Heart left ventricle (tissue), 16 donors: ENCODE measurements at regions not wholly inside any gene's neighbourhood (a gene's known extent, or its start where the extent isn't known, plus 50 kb on each side); places are given as distances from the start of the nearest gene placed in this dataset.
"Not testable (repeated sequence)": the region's sequence is repeated elsewhere in the genome, so short reads cannot be mapped to it uniquely, and the experiment has no call there.

ENCODE experiments used
- ATAC-seq, 4 donors: fragments of 200-7000 bp; cut with Tn5 transposase; one replicate each; pipeline ENCODE4 v1.9.1; 2020 to 2022; ENCODE audit warnings: moderate library complexity in 4 of 4, mild to moderate bottlenecking in 3 of 4, moderate number of reproducible peaks in 1 of 4
- DNase-seq, 5 donors: peaks; one replicate each; pipeline ENCODE4 v3.0.0-alpha.2; 2020
- H3K27ac ChIP-seq, 12 donors: fragments of 200-600 bp; sonication (generic) in 4 of 12; one replicate each; pipeline versions ENCODE4 v1.5.0 to v1.8.0; 2016 to 2022; ENCODE audit warnings: mild to moderate bottlenecking in 2 of 12
- H3K27me3 ChIP-seq, 9 donors: fragments of 200-600 bp; sonication (generic) in 2 of 9; one replicate each; pipeline versions ENCODE4 v1.5.1 to v1.8.0; 2016 to 2022; ENCODE audit warnings: mild to moderate bottlenecking in 3 of 9
- H3K36me3 ChIP-seq, 9 donors: fragments of 200-600 bp; sonication (generic) in 2 of 9; one replicate each; pipeline versions ENCODE4 v1.5.0 to v1.8.0; 2018 to 2022; ENCODE audit warnings: mild to moderate bottlenecking in 2 of 9
- H3K4me1 ChIP-seq, 12 donors: fragments of 200-600 bp; sonication (generic) in 4 of 12; one replicate each; pipeline versions ENCODE4 v1.5.0 to v1.8.0; 2016 to 2022; ENCODE audit warnings: mild to moderate bottlenecking in 3 of 12
- H3K4me3 ChIP-seq, 12 donors: fragments of 200-600 bp; sonication (generic) in 4 of 12; one replicate each; pipeline versions ENCODE4 v1.5.0 to v1.8.0; 2017 to 2022; ENCODE audit warnings: mild to moderate bottlenecking in 9 of 12, moderate library complexity in 4 of 12
- H3K9me3 ChIP-seq, 12 donors: fragments of 200-600 bp; sonication (generic) in 4 of 12; one replicate each; pipeline versions ENCODE4 v1.5.0 to v1.8.0; 2016 to 2022; ENCODE audit warnings: mild to moderate bottlenecking in 1 of 12
- CTCF ChIP-seq, 12 donors: fragments of 200-600 bp; sonication (generic) in 4 of 12; IDR thresholded peaks; one replicate each; pipeline versions ENCODE4 v1.5.0 to v1.8.0; 2018 to 2022; ENCODE audit warnings: antibody characterized with exemption in 12 of 12, mild to moderate bottlenecking in 5 of 12
- POLR2A ChIP-seq, 2 donors: fragments of 450-650 bp; IDR thresholded peaks; one replicate each; pipeline ENCODE4 v1.6.1; 2017; ENCODE audit warnings: antibody characterized with exemption in 2 of 2, mild to moderate bottlenecking in 2 of 2, moderate library complexity in 2 of 2
- WGBS, 4 donors: extraction: QIAGEN DNeasy Blood & Tissue Kit in 2 of 4; methylation state at CpG; one replicate each; pipeline versions ENCODE4 v1.1.5 to v1.1.7; 2013 to 2018; 5-methylcytosine and 5-hydroxymethylcytosine counted together
- intact Hi-C, 10 donors: fragments of 100-400 bp; cut with DNase I; formaldehyde crosslinking; loops; one replicate each; pipeline versions ENCODE4 v1.11.1 to v1.14.2; 2022
- donor health status: ischemic (EF 13 %, LVEDD 7.1; RV severe dilation, severe dysfunction).
- donor health status: healthy with polysubstance abuse.
- donor health status: DM: no; HTN: yes; CAD: no.
- donor health status: DM: no; HTN: no; CAD: no.
- donor health status: ischemic (EF 25% LVEDD 6.9; RV normal size, moderate dysfunction).
- donor health status: ischemic (EF 25% LVEDD 5.7; RV mildly dilated, moderate dysfunction).
- donor health status: healthy.
- donor health status: DM: yes; HTN: yes; CAD: no.
- donor health status: ischemic (EF 35%, LVEDD 5.7; RV mildly dilated, moderate dysfunction).
- donor health status: nonischemic (EF 11% LVEDD 7.7; RV severe dilation, severe dysfunction).
- donor health status: DM: yes; HTN: yes; CAD: no.
- donor health status: PGD.
- donor health status: ischemic (EF 29% LVEDD 5.4; RV normal size, mild dysfunction).
- donor health status: nonischemic (EF 23%, LVEDD 6.1; RV moderate dilation, normal function).

- Histone ChIP-seq H3K27me3 (no peaks in the 10 kb centered on the region), H3K4me3 (no peak overlapping the region), H3K27ac (no peak overlapping the region), H3K9me3 (no peaks in the 10 kb centered on the region), H3K4me1 (no peaks in the 10 kb centered on the region), H3K36me3 (no peaks in the 10 kb centered on the region)
- TF ChIP-seq POLR2A (IDR thresholded peaks at IDR 0.05) (no peak), CTCF (IDR thresholded peaks at IDR 0.05) (no peak)
- ATAC-seq (no peak), DNase-seq (no peak)
- intact Hi-C loops: no loop called here
Measured at GRCh38 chr2:61732787-61733186, 121.1 kb downstream of the FAM161A start.

GRCh38 chr2:61727746-61728145 lies 126.1 kb downstream of the FAM161A start:
- TF ChIP-seq POLR2A (IDR thresholded peaks at IDR 0.05): no peak
- TF ChIP-seq CTCF (IDR thresholded peaks at IDR 0.05): no peak
- no peak overlapping the region for H3K27ac ChIP-seq
- 21 to 56% (median 48%) methylated on average over 1 of the region's 1 CpG for WGBS, 4 donors
- intact Hi-C loops: no loop called here
- DNase-seq: no peak
- ATAC-seq: no peak
- H3K36me3 ChIP-seq: no peaks in the 10 kb centered on the region
- peaks cover 0 to 7% (median 2%) of the 10 kb centered on the region in 12 donors for H3K9me3 ChIP-seq
- H3K4me1 ChIP-seq: no peaks in the 10 kb centered on the region
- no peak overlapping the region for H3K4me3 ChIP-seq
- H3K27me3 ChIP-seq: no peaks in the 10 kb centered on the region

GRCh38 chr2:61726456-61727209 lies 127.2 kb downstream of the FAM161A start:
- Histone ChIP-seq H3K9me3 (peaks cover 0 to 7% (median 2%) of the 10 kb centered on the region in 12 donors), H3K4me3 (no peak overlapping the region), H3K4me1 (no peaks in the 10 kb centered on the region), H3K36me3 (no peaks in the 10 kb centered on the region), H3K27ac (peak overlapping the region in 1 of 12 donors; percentile 50), H3K27me3 (no peaks in the 10 kb centered on the region)
- TF ChIP-seq CTCF (IDR thresholded peaks at IDR 0.05) (no peak), POLR2A (IDR thresholded peaks at IDR 0.05) (no peak)
- WGBS, 4 donors: 79 to 90% (median 80%) methylated on average over 1 of the region's 1 CpG
- ATAC-seq: peak in 3 of 4 donors; percentile 48 to 82 (median 81)
- intact Hi-C loops: no loop called here
- no peak for DNase-seq

- intact Hi-C loops: not testable (repeated sequence)
Measured at GRCh38 chr2:61723364-61723763, 130.5 kb downstream of the FAM161A start.

GRCh38 chr2:61722800-61723199 lies 131.1 kb downstream of the FAM161A start:
- H3K36me3 ChIP-seq: no peaks in the 10 kb centered on the region
- H3K4me3 ChIP-seq: no peak overlapping the region
- no peak overlapping the region for H3K27ac ChIP-seq
- H3K4me1 ChIP-seq: peaks cover 0 to 11% (median 0%) of the 10 kb centered on the region in 12 donors
- DNase-seq: no peak
- WGBS, 4 donors: 87 to 88% (median 87%) methylated on average over 8 of the region's 8 CpGs
- no peak for ATAC-seq
- intact Hi-C loops: no loop called here
- peaks cover 0 to 7% (median 2%) of the 10 kb centered on the region in 12 donors for H3K9me3 ChIP-seq
- TF ChIP-seq CTCF (IDR thresholded peaks at IDR 0.05): no peak
- TF ChIP-seq POLR2A (IDR thresholded peaks at IDR 0.05): no peak
- H3K27me3 ChIP-seq: no peaks in the 10 kb centered on the region

More at GRCh38 chr2:61723364-61723763, 130.5 kb downstream of the FAM161A start:
- H3K4me1 ChIP-seq: peaks cover 0 to 10% (median 0%) of the 10 kb centered on the region in 12 donors
- not testable (repeated sequence) for H3K27me3 ChIP-seq, H3K9me3 ChIP-seq, H3K36me3 ChIP-seq, H3K4me3 ChIP-seq, DNase-seq, H3K27ac ChIP-seq, ATAC-seq
- 89 to 92% (median 90%) methylated on average over 13 of the region's 13 CpGs for WGBS, 4 donors
